Caco-2 (cell line): ENCODE measurements at regions not wholly inside any gene's neighbourhood (a gene's known extent, or its start where the extent isn't known, plus 50 kb on each side); places are given as distances from the start of the nearest gene placed in this dataset.

Experiments used
- BruUV-seq: library from RNA; stranded (reverse); fragments of 400-500 nt; replicated peaks from 2 replicates; lab custom pipeline; 2021; lab: Mats Ljungman, UMichigan
- CTCF ChIA-PET: fragments of 300-600 bp; sonication (Branson Sonifier 250); formaldehyde crosslinking; loops from one replicate; lab custom pipeline; 2022; ENCODE audit warnings: antibody characterized with exemption; lab: Charles Lee
- POLR2A ChIA-PET: fragments of 300-600 bp; sonication (Branson Sonifier 250); formaldehyde crosslinking; loops from one replicate; lab custom pipeline; 2022; ENCODE audit warnings: antibody characterized with exemption; lab: Charles Lee
- DNase-seq, 2 experiments: peaks; one replicate each; pipeline versions ENCODE4 v3.0.0 to v3.0.0-alpha.2; 2020 to 2022
- H3K27me3 ChIP-seq: replicated peaks from 2 replicates; pipeline ENCODE4 v1.6.0; 2011; ENCODE audit warnings: low read length; ENCODE audit not compliant: control insufficient read depth, insufficient read depth
- H3K36me3 ChIP-seq: 2 replicates; pipeline ENCODE4 v1.5.1; 2011; ENCODE audit warnings: low read length; ENCODE audit not compliant: control insufficient read depth, insufficient read depth
- H3K4me1 ChIP-seq: fragments of 250-450 bp; sonication (Bioruptor Pico); 2 replicates; pipeline ENCODE4 v1.5.1; 2020; ENCODE audit warnings: mild to moderate bottlenecking
- H3K4me3 ChIP-seq: 2 replicates; pipeline ENCODE4 v1.5.1; 2011; ENCODE audit warnings: low read depth, mild to moderate bottlenecking, control low read depth, low read length
- H3K9me3 ChIP-seq: fragments of 250-450 bp; sonication (Bioruptor Pico); 2 replicates; pipeline ENCODE4 v1.5.1; 2020; ENCODE audit warnings: mild to moderate bottlenecking, moderate library complexity
- H3K27ac Mint-ChIP-seq: one replicate; pipeline ENCODE4 v1.8.0; 2022; ENCODE audit warnings: mixed read lengths; ENCODE audit not compliant: unreplicated experiment
- H3K27me3 Mint-ChIP-seq: one replicate; pipeline ENCODE4 v1.8.0; 2022; ENCODE audit warnings: mixed read lengths; ENCODE audit not compliant: insufficient read depth, unreplicated experiment
- H3K36me3 Mint-ChIP-seq: one replicate; pipeline ENCODE4 v1.8.0; 2022; ENCODE audit warnings: mild to moderate bottlenecking, mixed read lengths; ENCODE audit not compliant: insufficient read depth, unreplicated experiment
- H3K4me1 Mint-ChIP-seq: one replicate; pipeline ENCODE4 v1.8.0; 2022; ENCODE audit warnings: low read depth, mixed read lengths; ENCODE audit not compliant: unreplicated experiment
- H3K4me3 Mint-ChIP-seq: one replicate; pipeline ENCODE4 v1.8.0; 2022; ENCODE audit warnings: mild to moderate bottlenecking, moderate library complexity, mixed read lengths; ENCODE audit not compliant: unreplicated experiment
- H3K9me3 Mint-ChIP-seq: one replicate; pipeline ENCODE4 v1.8.0; 2022; ENCODE audit warnings: mixed read lengths; ENCODE audit not compliant: unreplicated experiment
- CTCF ChIP-seq, 2 experiments: fragments of 200-600 bp in 1 of 2; IDR thresholded peaks; 1 replicate in 1 of 2; 2 replicates in 1 of 2; pipeline versions ENCODE4 v1.5.1 to v1.8.0; 2011 to 2022; ENCODE audit warnings: antibody characterized with exemption in 1 of 2, control low read depth in 1 of 2, inconsistent platforms in 1 of 2, low read depth in 1 of 2, low read length in 1 of 2, mild to moderate bottlenecking in 1 of 2, moderate library complexity in 1 of 2; ENCODE audit not compliant: insufficient read depth in 1 of 2, severe bottlenecking in 1 of 2, unreplicated experiment in 1 of 2
- intact Hi-C: fragments of 100-400 bp; cut with micrococcal nuclease; formaldehyde crosslinking; loops from one replicate; pipeline ENCODE4 v1.10.0; 2022; ENCODE audit not compliant: unreplicated experiment

GRCh38 chr6:22875845-22876244 lies 306.5 kb downstream of the HDGFL1 start:
- no TSS peak for BruUV-seq
- no peaks in the 10 kb centered on the region for H3K9me3 ChIP-seq
- Mint-ChIP-seq H3K36me3 (peaks cover 72% of the 10 kb centered on the region), H3K27ac (no peak overlapping the region), H3K9me3 (peaks cover 10% of the 10 kb centered on the region), H3K4me3 (no peak overlapping the region), H3K4me1 (peaks cover 5% of the 10 kb centered on the region), H3K27me3 (no peaks in the 10 kb centered on the region)
- intact Hi-C loops: no loop called here
- no peak for TF ChIP-seq CTCF (IDR thresholded peaks at IDR 0.05; ENCODE audit: insufficient read depth in 1 of 2, low read depth in 1 of 2, low read length in 1 of 2, severe bottlenecking in 1 of 2, unreplicated experiment in 1 of 2)
- no peak for DNase-seq
- POLR2A ChIA-PET: no interaction called here
- CTCF ChIA-PET: no interaction called here
- H3K36me3 ChIP-seq: no peaks in the 10 kb centered on the region; the same call in 1 of the 2 replicates
- peaks cover 18% of the 10 kb centered on the region for H3K4me1 ChIP-seq
- H3K4me3 ChIP-seq: no peak overlapping the region
- H3K27me3 ChIP-seq: no peaks in the 10 kb centered on the region

- Mint-ChIP-seq H3K27me3 (no peaks in the 10 kb centered on the region), H3K9me3 (peaks cover 10% of the 10 kb centered on the region), H3K27ac (no peak overlapping the region), H3K36me3 (peaks cover 55% of the 10 kb centered on the region), H3K4me3 (no peak overlapping the region), H3K4me1 (peaks cover 30% of the 10 kb centered on the region)
- H3K9me3 ChIP-seq: no peaks in the 10 kb centered on the region
- TF ChIP-seq CTCF (IDR thresholded peaks at IDR 0.05; ENCODE audit: insufficient read depth in 1 of 2, low read depth in 1 of 2, low read length in 1 of 2, severe bottlenecking in 1 of 2, unreplicated experiment in 1 of 2): no peak
- DNase-seq: no peak
- no peaks in the 10 kb centered on the region; the same call in 1 of the 2 replicates for H3K36me3 ChIP-seq
- no TSS peak for BruUV-seq
- no peak overlapping the region for H3K4me3 ChIP-seq
- POLR2A ChIA-PET: no interaction called here
- H3K4me1 ChIP-seq: peaks cover 37% of the 10 kb centered on the region
- CTCF ChIA-PET: no interaction called here
- intact Hi-C loops: no loop called here
- no peaks in the 10 kb centered on the region for H3K27me3 ChIP-seq
These were observed 308.9 kb downstream of the HDGFL1 start for GRCh38 chr6:22878324-22878701.

- Mint-ChIP-seq H3K36me3 (peaks cover 51% of the 10 kb centered on the region), H3K9me3 (peaks cover 10% of the 10 kb centered on the region), H3K27ac (peak overlapping the region; percentile 39), H3K4me3 (no peak overlapping the region), H3K4me1 (peaks cover 34% of the 10 kb centered on the region), H3K27me3 (no peaks in the 10 kb centered on the region)
- ChIA-PET POLR2A (no interaction called here), CTCF (no interaction called here)
- Histone ChIP-seq H3K27me3 (no peaks in the 10 kb centered on the region), H3K4me1 (peaks cover 41% of the 10 kb centered on the region), H3K4me3 (no peak overlapping the region), H3K36me3 (no peaks in the 10 kb centered on the region; the same call in 1 of the 2 replicates), H3K9me3 (no peaks in the 10 kb centered on the region)
- DNase-seq: no peak
- TF ChIP-seq CTCF (IDR thresholded peaks at IDR 0.05; ENCODE audit: insufficient read depth in 1 of 2, low read depth in 1 of 2, low read length in 1 of 2, severe bottlenecking in 1 of 2, unreplicated experiment in 1 of 2): no peak
- intact Hi-C loops: no loop called here
- BruUV-seq: no TSS peak
These were observed 309.3 kb downstream of the HDGFL1 start for GRCh38 chr6:22878706-22879105.
